ENCODE measurements at regions not wholly inside any gene's neighbourhood (a gene's known extent, or its start where the extent isn't known, plus 50 kb on each side); places are given as distances from the start of the nearest gene placed in this dataset.

GRCh38 chrX:39653691-39654090, 444.1 kb downstream of the BCOR start:
- DNase-seq, result no peak

GRCh38 chrX:39654183-39654925, 443.4 kb downstream of the BCOR start:
- no peak for DNase-seq

GRCh38 chrX:39654952-39655351, 442.8 kb downstream of the BCOR start:
- no peak for DNase-seq

GRCh38 chrX:39661116-39661907, 436.4 kb downstream of the BCOR start:
- DNase-seq, result no peak

- peak; percentile 6 for DNase-seq
Observed at GRCh38 chrX:39665830-39666518, 431.8 kb downstream of the BCOR start.

- no peak for DNase-seq
Observed at GRCh38 chrX:39667191-39667590, 430.6 kb downstream of the BCOR start.

- DNase-seq, result no peak
Observed at GRCh38 chrX:39667736-39668482, 429.8 kb downstream of the BCOR start.

- no peak for DNase-seq
Observed at GRCh38 chrX:39669668-39670067, 428.1 kb downstream of the BCOR start.

- DNase-seq, result no peak
Observed at GRCh38 chrX:39670281-39670680, 427.5 kb downstream of the BCOR start.

GRCh38 chrX:39672405-39672804, 425.4 kb downstream of the BCOR start:
- DNase-seq, result no peak

GRCh38 chrX:39674490-39675161, 423.1 kb downstream of the BCOR start:
- no peak for DNase-seq

- DNase-seq, result no peak
Observed at GRCh38 chrX:39675162-39675553, 422.6 kb downstream of the BCOR start.

- DNase-seq, result no peak
Observed at GRCh38 chrX:39675619-39676018, 422.1 kb downstream of the BCOR start.

- no peak for DNase-seq
Observed at GRCh38 chrX:39676434-39676833, 421.3 kb downstream of the BCOR start.

- no peak for DNase-seq
Observed at GRCh38 chrX:39677585-39677977, 420.2 kb downstream of the BCOR start.

GRCh38 chrX:39677978-39678791, 419.6 kb downstream of the BCOR start:
- no peak for DNase-seq

GRCh38 chrX:39678914-39679313, 418.8 kb downstream of the BCOR start:
- no peak for DNase-seq

- DNase-seq, result no peak
Observed at GRCh38 chrX:39679497-39680157, 418.1 kb downstream of the BCOR start.

- DNase-seq, result no peak
Observed at GRCh38 chrX:39681885-39682284, 415.9 kb downstream of the BCOR start.

- DNase-seq, result no peak
Observed at GRCh38 chrX:39682778-39683177, 415.0 kb downstream of the BCOR start.

GRCh38 chrX:39688219-39688575, 409.6 kb downstream of the BCOR start:
- no peak for DNase-seq
